ENCODE measurements at regions not wholly inside any gene's neighbourhood (a gene's known extent, or its start where the extent isn't known, plus 50 kb on each side); places are given as distances from the start of the nearest gene placed in this dataset.

- no peak for TF ChIP-seq POLR2AphosphoS5 (IDR thresholded peaks at IDR 0.05; ENCODE audit: low read depth, low read length)
- TF ChIP-seq SIN3A (IDR thresholded peaks at IDR 0.05; ENCODE audit: borderline replicate concordance, insufficient read depth, low read length) = no peak
- TF ChIP-seq TAF1 (IDR thresholded peaks at IDR 0.05; ENCODE audit: borderline replicate concordance, insufficient read depth, low read length) = no peak
- TF ChIP-seq REST (IDR thresholded peaks at IDR 0.05; ENCODE audit: insufficient read depth in 1 of 2, low read depth in 2 of 2, low read length in 2 of 2) = no peak
- TF ChIP-seq FOXP2 (optimal IDR thresholded peaks at IDR 0.05; ENCODE audit: borderline replicate concordance, extremely low read depth, extremely low read length, insufficient read depth) = no peak
These were observed 92.7 kb upstream of the OSMR start for GRCh38 chr5:38753141-38753540.

GRCh38 chr5:38753776-38754175 is 92.0 kb upstream of the OSMR start:
- TF ChIP-seq POLR2AphosphoS5 (IDR thresholded peaks at IDR 0.05; ENCODE audit: low read depth, low read length) (no peak), REST (IDR thresholded peaks at IDR 0.05; ENCODE audit: insufficient read depth in 1 of 2, low read depth in 2 of 2, low read length in 2 of 2) (no peak), TAF1 (IDR thresholded peaks at IDR 0.05; ENCODE audit: borderline replicate concordance, insufficient read depth, low read length) (no peak), FOXP2 (optimal IDR thresholded peaks at IDR 0.05; ENCODE audit: borderline replicate concordance, extremely low read depth, extremely low read length, insufficient read depth) (no peak), SIN3A (IDR thresholded peaks at IDR 0.05; ENCODE audit: borderline replicate concordance, insufficient read depth, low read length) (no peak)

GRCh38 chr5:38755181-38755580 is 90.6 kb upstream of the OSMR start:
- no peak for TF ChIP-seq SIN3A (IDR thresholded peaks at IDR 0.05; ENCODE audit: borderline replicate concordance, insufficient read depth, low read length)
- no peak for TF ChIP-seq POLR2AphosphoS5 (IDR thresholded peaks at IDR 0.05; ENCODE audit: low read depth, low read length)
- TF ChIP-seq TAF1 (IDR thresholded peaks at IDR 0.05; ENCODE audit: borderline replicate concordance, insufficient read depth, low read length) = no peak
- TF ChIP-seq FOXP2 (optimal IDR thresholded peaks at IDR 0.05; ENCODE audit: borderline replicate concordance, extremely low read depth, extremely low read length, insufficient read depth) = no peak
- no peak for TF ChIP-seq REST (IDR thresholded peaks at IDR 0.05; ENCODE audit: insufficient read depth in 1 of 2, low read depth in 2 of 2, low read length in 2 of 2)

GRCh38 chr5:38756068-38756467 is 89.7 kb upstream of the OSMR start:
- no peak for TF ChIP-seq FOXP2 (optimal IDR thresholded peaks at IDR 0.05; ENCODE audit: borderline replicate concordance, extremely low read depth, extremely low read length, insufficient read depth)
- TF ChIP-seq TAF1 (IDR thresholded peaks at IDR 0.05; ENCODE audit: borderline replicate concordance, insufficient read depth, low read length) = no peak
- no peak for TF ChIP-seq SIN3A (IDR thresholded peaks at IDR 0.05; ENCODE audit: borderline replicate concordance, insufficient read depth, low read length)
- no peak for TF ChIP-seq POLR2AphosphoS5 (IDR thresholded peaks at IDR 0.05; ENCODE audit: low read depth, low read length)
- no peak for TF ChIP-seq REST (IDR thresholded peaks at IDR 0.05; ENCODE audit: insufficient read depth in 1 of 2, low read depth in 2 of 2, low read length in 2 of 2)

All from PFSK-1 (cell line).